ENCODE measurements at regions not wholly inside any gene's neighbourhood (a gene's known extent, or its start where the extent isn't known, plus 50 kb on each side); places are given as distances from the start of the nearest gene placed in this dataset.

GRCh38 chr11:19558189-19558986 lies 154.2 kb upstream of the NAV2 start:
- no peak for FAIRE-seq
- H3K4me3 ChIP-seq (replicated peaks in 1 of 3; ENCODE audit: insufficient read depth in 1 of 3, low read depth in 1 of 3, low read length in 3 of 3): no peak overlapping the region
- no peaks in the 10 kb centered on the region for H3K27me3 ChIP-seq (ENCODE audit: control insufficient read depth in 2 of 2, insufficient read depth in 2 of 2, low read length in 2 of 2)
- no peak overlapping the region for H3K27ac ChIP-seq (ENCODE audit: insufficient read depth, low read depth, low read length)
- TF ChIP-seq MAX (IDR thresholded peaks at IDR 0.05; ENCODE audit: insufficient read depth, insufficient read length) (no peak), FOS (IDR thresholded peaks at IDR 0.05; ENCODE audit: borderline replicate concordance, insufficient read depth, low read length) (no peak), POLR2AphosphoS5 (IDR thresholded peaks at IDR 0.05; ENCODE audit: insufficient read depth, low read depth, low read length) (no peak), GATA2 (IDR thresholded peaks at IDR 0.05; ENCODE audit: insufficient read depth, insufficient read length, low read depth, low read length) (no peak), EZH2 (IDR thresholded peaks at IDR 0.05; ENCODE audit: borderline replicate concordance, low read depth, low read length, severe bottlenecking) (no peak), POLR2A (IDR thresholded peaks at IDR 0.05; ENCODE audit: low read depth, low read length) (no peak), CTCF (IDR thresholded peaks at IDR 0.05; ENCODE audit: extremely low read depth in 1 of 2, insufficient read depth in 1 of 2, low read depth in 1 of 2, low read length in 2 of 2) (no peak), JUN (IDR thresholded peaks at IDR 0.05; ENCODE audit: borderline replicate concordance, insufficient read depth, insufficient read length, low read depth) (no peak), MYC (IDR thresholded peaks at IDR 0.05; ENCODE audit: low read depth, low read length) (no peak)
- H3K4me1 ChIP-seq (ENCODE audit: control insufficient read depth, extremely low read depth, insufficient read depth, low read length): peaks cover 19% of the 10 kb centered on the region
- POLR2A ChIA-PET: no interaction called here
- H3K36me3 ChIP-seq (ENCODE audit: control insufficient read depth in 2 of 2, extremely low read depth in 1 of 2, insufficient read depth in 2 of 2, low read length in 2 of 2): no peaks in the 10 kb centered on the region
- H4K20me1 ChIP-seq (replicated peaks; ENCODE audit: control insufficient read depth, extremely low read depth, insufficient read depth, low read length): no peaks in the 10 kb centered on the region
- BruUV-seq (replicated peaks): no TSS peak
- intact Hi-C loops (cut with micrococcal nuclease): loop anchor here (10.0 kb wide), 1 partner anchor 394 kb away; no protein-coding TSS in a partner anchor
- DNase-seq (ENCODE audit: low read depth, low spot score): no peak
- H3K9me3 ChIP-seq (replicated peaks; ENCODE audit: control insufficient read depth, insufficient read depth, low read length): no peaks in the 10 kb centered on the region
- H3K9ac ChIP-seq (replicated peaks; ENCODE audit: extremely low read depth, insufficient read depth, low read length): no peak overlapping the region
- CTCF ChIA-PET: interaction anchor here (0.5 to 9.7 kb wide), 35 partner anchors 17 to 796 kb away, joined by 3 to 235 read pairs (median 6); no protein-coding TSS in a partner anchor
- dilution Hi-C loops (cut with MboI; ENCODE audit: extremely low pct_ligation_motif_present, low sequenced_read_pairs): no loop called here
- no peak overlapping the region for H2AFZ ChIP-seq (ENCODE audit: low read depth, low read length)
- no peaks in the 10 kb centered on the region for H3K9me1 ChIP-seq (replicated peaks; ENCODE audit: control insufficient read depth, extremely low read depth, insufficient read depth, low read length)
- H3K79me2 ChIP-seq (ENCODE audit: control insufficient read depth, insufficient read depth, low read length): no peaks in the 10 kb centered on the region
- no peak overlapping the region for H3K4me2 ChIP-seq (ENCODE audit: insufficient read depth, low read length)

All from endothelial cell of umbilical vein (primary cell).